OCI-LY3 (cell line): ENCODE measurements at regions not wholly inside any gene's neighbourhood (a gene's known extent, or its start where the extent isn't known, plus 50 kb on each side); places are given as distances from the start of the nearest gene placed in this dataset.

ENCODE experiments used
- H2AFZ ChIP-seq: fragments of 200-600, 300-600 bp; shearing (Covaris generic); 2 replicates; pipeline ENCODE4 v1.6.0; 2014; ENCODE audit warnings: antibody characterized with exemption, low read depth, low read length
- H3K27ac ChIP-seq: fragments of 200-600, 300-600 bp; sonication (generic); 2 replicates; pipeline ENCODE4 v1.5.1; 2014; ENCODE audit warnings: mild to moderate bottlenecking, low read length, moderate library complexity, mixed read lengths
- H3K27me3 ChIP-seq: fragments of 200-600, 300-600 bp; sonication (generic); 2 replicates; pipeline ENCODE4 v1.6.1; 2014; ENCODE audit warnings: low read depth, low read length, mixed read lengths
- H3K36me3 ChIP-seq: fragments of 200-600, 300-600 bp; sonication (generic); replicated peaks from 2 replicates; pipeline ENCODE3; 2014; ENCODE audit warnings: low read depth, low read length, mixed read lengths
- H3K4me1 ChIP-seq: fragments of 300-600, 200-600 bp; sonication (generic); 2 replicates; pipeline ENCODE4 v1.6.1; 2014; ENCODE audit warnings: low read length, mixed read lengths
- H3K4me2 ChIP-seq: fragments of 200-600, 300-600 bp; sonication (generic); 2 replicates; pipeline ENCODE4 v1.6.1; 2014; ENCODE audit warnings: low read length, mixed read lengths
- H3K4me3 ChIP-seq: fragments of 300-600, 200-600 bp; sonication (generic); 2 replicates; pipeline ENCODE4 v1.5.1; 2014; ENCODE audit warnings: antibody characterized with exemption, mild to moderate bottlenecking, low read length, moderate library complexity
- H3K79me2 ChIP-seq: fragments of 300-600, 200-600 bp; shearing (Covaris generic); 2 replicates; pipeline ENCODE4 v1.6.1; 2014; ENCODE audit warnings: mild to moderate bottlenecking, low read length, mixed read lengths
- H3K9ac ChIP-seq: fragments of 300-600, 200-600 bp; shearing (Covaris generic); 2 replicates; pipeline ENCODE4 v1.6.0; 2014; ENCODE audit warnings: mild to moderate bottlenecking, low read length, moderate library complexity
- H3K9me3 ChIP-seq: fragments of 200-600, 300-600 bp; shearing (Covaris generic); 2 replicates; pipeline ENCODE4 v1.6.1; 2014; ENCODE audit warnings: low read length, mixed read lengths; ENCODE audit not compliant: insufficient read depth
- H4K20me1 ChIP-seq: fragments of 200-600, 300-600 bp; sonication (generic); 2 replicates; pipeline ENCODE4 v1.6.1; 2016; ENCODE audit warnings: low read length, mixed read lengths; ENCODE audit not compliant: insufficient read depth
- EZH2phosphoT487 ChIP-seq: fragments of 200-600 bp; shearing (Covaris generic); IDR thresholded peaks from 2 replicates; pipeline ENCODE4 v1.6.1; 2018; ENCODE audit warnings: antibody characterized with exemption, mixed run types, low read depth
- TF ChIP-seq, protein P1 (sequence below): fragments of 200-600, 300-600 bp; sonication (generic); IDR thresholded peaks from 2 replicates; pipeline ENCODE4 v1.5.1; 2014; ENCODE audit warnings: antibody characterized with exemption, low read length, low read depth

GRCh38 chr14:48075487-48075886 lies 400.1 kb upstream of the MDGA2 start:
- Histone ChIP-seq H3K9me3 (no peaks in the 10 kb centered on the region), H3K4me1 (no peaks in the 10 kb centered on the region), H3K4me3 (no peak overlapping the region), H2AFZ (no peak overlapping the region), H3K27ac (no peak overlapping the region), H3K36me3 (no peaks in the 10 kb centered on the region), H3K27me3 (no peaks in the 10 kb centered on the region), H4K20me1 (no peaks in the 10 kb centered on the region), H3K9ac (no peak overlapping the region), H3K4me2 (no peak overlapping the region), H3K79me2 (no peaks in the 10 kb centered on the region)
- TF ChIP-seq, protein P1, sequence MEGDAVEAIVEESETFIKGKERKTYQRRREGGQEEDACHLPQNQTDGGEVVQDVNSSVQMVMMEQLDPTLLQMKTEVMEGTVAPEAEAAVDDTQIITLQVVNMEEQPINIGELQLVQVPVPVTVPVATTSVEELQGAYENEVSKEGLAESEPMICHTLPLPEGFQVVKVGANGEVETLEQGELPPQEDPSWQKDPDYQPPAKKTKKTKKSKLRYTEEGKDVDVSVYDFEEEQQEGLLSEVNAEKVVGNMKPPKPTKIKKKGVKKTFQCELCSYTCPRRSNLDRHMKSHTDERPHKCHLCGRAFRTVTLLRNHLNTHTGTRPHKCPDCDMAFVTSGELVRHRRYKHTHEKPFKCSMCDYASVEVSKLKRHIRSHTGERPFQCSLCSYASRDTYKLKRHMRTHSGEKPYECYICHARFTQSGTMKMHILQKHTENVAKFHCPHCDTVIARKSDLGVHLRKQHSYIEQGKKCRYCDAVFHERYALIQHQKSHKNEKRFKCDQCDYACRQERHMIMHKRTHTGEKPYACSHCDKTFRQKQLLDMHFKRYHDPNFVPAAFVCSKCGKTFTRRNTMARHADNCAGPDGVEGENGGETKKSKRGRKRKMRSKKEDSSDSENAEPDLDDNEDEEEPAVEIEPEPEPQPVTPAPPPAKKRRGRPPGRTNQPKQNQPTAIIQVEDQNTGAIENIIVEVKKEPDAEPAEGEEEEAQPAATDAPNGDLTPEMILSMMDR, result no peak
- TF ChIP-seq EZH2phosphoT487, result no peak

- no peak overlapping the region for H3K4me2 ChIP-seq
- H3K79me2 ChIP-seq, result no peaks in the 10 kb centered on the region
These were observed 377.6 kb upstream of the MDGA2 start for GRCh38 chr14:48052973-48053372.

DNA sequence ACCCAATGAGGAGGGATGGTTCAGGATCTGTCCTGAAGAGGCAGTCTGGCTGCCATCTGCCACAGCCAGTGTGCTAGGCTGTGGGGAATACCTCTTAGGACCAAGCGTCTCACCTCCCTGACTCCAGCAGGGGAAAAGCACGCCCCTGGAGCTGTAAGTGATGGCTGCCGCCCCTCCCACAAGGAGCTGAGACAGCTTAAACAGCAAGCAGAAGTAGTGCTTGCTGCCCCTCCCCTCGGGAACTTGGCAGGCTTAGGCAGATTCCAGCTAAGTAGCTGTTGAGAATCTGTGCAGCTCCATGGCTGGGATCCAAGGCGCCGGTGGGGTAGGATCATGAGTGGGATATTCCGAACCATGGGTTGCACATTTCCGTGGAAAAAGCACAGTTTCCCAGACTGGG lies 360.4 kb upstream of the MDGA2 start:
- Histone ChIP-seq H3K27ac (no peak overlapping the region), H3K9ac (no peak overlapping the region), H3K79me2 (no peaks in the 10 kb centered on the region), H3K4me3 (no peak overlapping the region), H3K27me3 (no peaks in the 10 kb centered on the region), H3K4me1 (no peaks in the 10 kb centered on the region), H3K4me2 (no peak overlapping the region), H2AFZ (no peak overlapping the region), H4K20me1 (no peaks in the 10 kb centered on the region), H3K36me3 (no peaks in the 10 kb centered on the region), H3K9me3 (peaks cover 2% of the 10 kb centered on the region; the same call in 1 of the 2 replicates)
- TF ChIP-seq, protein P1, result no peak
- TF ChIP-seq EZH2phosphoT487, result no peak

More at GRCh38 chr14:48052973-48053372, 377.6 kb upstream of the MDGA2 start:
- no peak overlapping the region for H3K27ac ChIP-seq
- H3K9me3 ChIP-seq, result no peaks in the 10 kb centered on the region
- no peaks in the 10 kb centered on the region for H3K36me3 ChIP-seq
- H2AFZ ChIP-seq, result no peak overlapping the region
- no peak for TF ChIP-seq EZH2phosphoT487
- TF ChIP-seq, protein P1, result no peak
- no peak overlapping the region for H3K4me3 ChIP-seq
- H4K20me1 ChIP-seq, result no peaks in the 10 kb centered on the region
- H3K4me1 ChIP-seq, result no peaks in the 10 kb centered on the region
- no peak overlapping the region for H3K9ac ChIP-seq
- H3K27me3 ChIP-seq, result no peaks in the 10 kb centered on the region

DNA sequence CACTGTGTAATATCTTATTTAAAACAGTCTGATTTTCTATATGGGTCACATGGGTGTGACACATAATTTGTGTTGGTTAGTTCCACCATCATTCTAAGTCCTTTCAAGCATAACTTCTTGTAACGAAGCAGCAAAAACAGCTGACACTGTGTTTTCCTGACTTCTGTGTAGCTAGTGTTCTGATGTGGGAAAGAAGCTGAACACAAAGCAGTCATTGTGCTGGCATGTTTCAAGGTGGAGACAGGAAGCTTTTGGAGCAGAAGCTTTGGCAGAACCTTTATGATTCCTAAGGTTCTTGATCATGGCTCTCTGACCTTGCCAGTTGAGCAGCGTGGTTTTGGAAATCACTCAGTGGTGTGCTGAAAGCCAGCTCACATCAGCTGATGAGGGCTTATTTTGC lies 351.7 kb upstream of the MDGA2 start:
- no peak overlapping the region for H3K4me2 ChIP-seq
- TF ChIP-seq EZH2phosphoT487, result no peak
- TF ChIP-seq, protein P1, result no peak
- no peaks in the 10 kb centered on the region for H3K27me3 ChIP-seq
- no peak overlapping the region for H3K27ac ChIP-seq
- no peaks in the 10 kb centered on the region for H3K9me3 ChIP-seq
- H4K20me1 ChIP-seq, result no peaks in the 10 kb centered on the region
- H3K79me2 ChIP-seq, result no peaks in the 10 kb centered on the region
- no peaks in the 10 kb centered on the region for H3K4me1 ChIP-seq
- no peak overlapping the region for H3K4me3 ChIP-seq
- no peak overlapping the region for H3K9ac ChIP-seq
- H2AFZ ChIP-seq, result no peak overlapping the region
- no peaks in the 10 kb centered on the region for H3K36me3 ChIP-seq
